NCI-H187 treated with DMSO at 0.1 percent for 48 hours (cell line): ENCODE measurements at regions not wholly inside any gene's neighbourhood (a gene's known extent, or its start where the extent isn't known, plus 50 kb on each side); places are given as distances from the start of the nearest gene placed in this dataset.
"Not testable (repeated sequence)": the region's sequence is repeated elsewhere in the genome, so short reads cannot be mapped to it uniquely, and the experiment has no call there.

ENCODE experiments used
- DNase-seq: peaks from one replicate; lab custom pipeline; 2025; lab: John Stamatoyannopoulos, UW

GRCh38 chr10:123270221-123270620 lies 116.0 kb downstream of the BUB3 start:
- no peak for DNase-seq

- no peak for DNase-seq
Observed at GRCh38 chr10:123270806-123271205, 116.6 kb downstream of the BUB3 start.

GRCh38 chr10:123272171-123272570 lies 118.0 kb downstream of the BUB3 start:
- DNase-seq: no peak

- DNase-seq: no peak
Observed at GRCh38 chr10:123274306-123275135, 120.3 kb downstream of the BUB3 start.

- no peak for DNase-seq
Observed at GRCh38 chr10:123275136-123275564, 120.9 kb downstream of the BUB3 start.

- no peak for DNase-seq
Observed at GRCh38 chr10:123278445-123278844, 124.2 kb downstream of the BUB3 start.

- not testable (repeated sequence) for DNase-seq
Observed at GRCh38 chr10:123283371-123283770, 129.2 kb downstream of the BUB3 start.

GRCh38 chr10:123284022-123284421 lies 129.8 kb downstream of the BUB3 start:
- no peak for DNase-seq

GRCh38 chr10:123287594-123288247 lies 133.5 kb downstream of the BUB3 start:
- DNase-seq: no peak

- DNase-seq: no peak
Observed at GRCh38 chr10:123289432-123289831, 135.2 kb downstream of the BUB3 start.

GRCh38 chr10:123294109-123294508 lies 139.9 kb downstream of the BUB3 start:
- no peak for DNase-seq

- no peak for DNase-seq
Observed at GRCh38 chr10:123294886-123295285, 140.7 kb downstream of the BUB3 start.

GRCh38 chr10:123295644-123296043 lies 141.4 kb downstream of the BUB3 start:
- DNase-seq: no peak

- no peak for DNase-seq
Observed at GRCh38 chr10:123297175-123297574, 143.0 kb downstream of the BUB3 start.

- DNase-seq: no peak
Observed at GRCh38 chr10:123298583-123298982, 144.4 kb downstream of the BUB3 start.

- DNase-seq: no peak
Observed at GRCh38 chr10:123299598-123299997, 145.4 kb downstream of the BUB3 start.

- no peak for DNase-seq
Observed at GRCh38 chr10:123301077-123301857, 147.1 kb downstream of the BUB3 start.

GRCh38 chr10:123303581-123304337 lies 149.6 kb downstream of the BUB3 start:
- no peak for DNase-seq

GRCh38 chr10:123305671-123306070 lies 151.5 kb downstream of the BUB3 start:
- DNase-seq: no peak

GRCh38 chr10:123306290-123306689 lies 152.1 kb downstream of the BUB3 start:
- DNase-seq: no peak

GRCh38 chr10:123309731-123310130 lies 155.5 kb downstream of the BUB3 start:
- no peak for DNase-seq

- no peak for DNase-seq
Observed at GRCh38 chr10:123316776-123317175, 162.6 kb downstream of the BUB3 start.
